WTC11 (cell line): ENCODE measurements at regions not wholly inside any gene's neighbourhood (a gene's known extent, or its start where the extent isn't known, plus 50 kb on each side); places are given as distances from the start of the nearest gene placed in this dataset.

Experiments
- CTCF ChIP-seq: fragments of 200-600 bp; IDR thresholded peaks from 2 replicates; pipeline ENCODE4 v1.8.0; 2022; ENCODE audit warnings: antibody characterized with exemption
- ESRRA ChIP-seq: sonication (generic); formaldehyde crosslinking; IDR thresholded peaks from 2 replicates; pipeline ENCODE4 v1.8.1; 2022; ENCODE audit warnings: mild to moderate bottlenecking, missing genetic modification reagents, borderline replicate concordance
- ETV6 ChIP-seq: sonication (generic); formaldehyde crosslinking; IDR thresholded peaks from 2 replicates; pipeline ENCODE4 v1.8.1; 2022; ENCODE audit warnings: mild to moderate bottlenecking, missing genetic modification reagents
- IRF1 ChIP-seq: sonication (generic); formaldehyde crosslinking; IDR thresholded peaks from 2 replicates; pipeline ENCODE4 v1.8.0; 2023; ENCODE audit warnings: missing genetic modification reagents
- USF2 ChIP-seq: sonication (generic); formaldehyde crosslinking; IDR thresholded peaks from 2 replicates; pipeline ENCODE4 v1.8.1; 2023; ENCODE audit warnings: mild to moderate bottlenecking, missing genetic modification reagents, moderate library complexity
- ZNF232 ChIP-seq: sonication (generic); formaldehyde crosslinking; IDR thresholded peaks from 2 replicates; pipeline ENCODE4 v1.8.0; 2022; ENCODE audit warnings: mild to moderate bottlenecking, missing genetic modification reagents
- ZNF416 ChIP-seq: fragments of 250-450 bp; sonication (Bioruptor Pico); IDR thresholded peaks from 2 replicates; pipeline ENCODE4 v1.9.0; 2021; ENCODE audit warnings: mild to moderate bottlenecking, inconsistent platforms
- TF ChIP-seq, protein P1 (sequence below): sonication (generic); formaldehyde crosslinking; IDR thresholded peaks from 2 replicates; pipeline ENCODE4 v1.8.1; 2022; ENCODE audit warnings: mild to moderate bottlenecking, moderate library complexity, missing genetic modification reagents

GRCh38 chr18:37702841-37703240 lies 137.2 kb upstream of the CELF4 start:
- TF ChIP-seq CTCF (no peak), ZNF416 (no peak), ZNF232 (CRISPR knock-in tag) (no peak), ESRRA (CRISPR knock-in tag) (no peak), ETV6 (no peak), USF2 (CRISPR knock-in tag) (no peak), IRF1 (CRISPR knock-in tag) (no peak)
- TF ChIP-seq, protein P1, sequence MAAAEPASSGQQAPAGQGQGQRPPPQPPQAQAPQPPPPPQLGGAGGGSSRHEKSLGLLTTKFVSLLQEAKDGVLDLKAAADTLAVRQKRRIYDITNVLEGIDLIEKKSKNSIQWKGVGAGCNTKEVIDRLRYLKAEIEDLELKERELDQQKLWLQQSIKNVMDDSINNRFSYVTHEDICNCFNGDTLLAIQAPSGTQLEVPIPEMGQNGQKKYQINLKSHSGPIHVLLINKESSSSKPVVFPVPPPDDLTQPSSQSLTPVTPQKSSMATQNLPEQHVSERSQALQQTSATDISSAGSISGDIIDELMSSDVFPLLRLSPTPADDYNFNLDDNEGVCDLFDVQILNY (CRISPR knock-in tag), result no peak
